ENCODE measurements at regions not wholly inside any gene's neighbourhood (a gene's known extent, or its start where the extent isn't known, plus 50 kb on each side); places are given as distances from the start of the nearest gene placed in this dataset.

DNA sequence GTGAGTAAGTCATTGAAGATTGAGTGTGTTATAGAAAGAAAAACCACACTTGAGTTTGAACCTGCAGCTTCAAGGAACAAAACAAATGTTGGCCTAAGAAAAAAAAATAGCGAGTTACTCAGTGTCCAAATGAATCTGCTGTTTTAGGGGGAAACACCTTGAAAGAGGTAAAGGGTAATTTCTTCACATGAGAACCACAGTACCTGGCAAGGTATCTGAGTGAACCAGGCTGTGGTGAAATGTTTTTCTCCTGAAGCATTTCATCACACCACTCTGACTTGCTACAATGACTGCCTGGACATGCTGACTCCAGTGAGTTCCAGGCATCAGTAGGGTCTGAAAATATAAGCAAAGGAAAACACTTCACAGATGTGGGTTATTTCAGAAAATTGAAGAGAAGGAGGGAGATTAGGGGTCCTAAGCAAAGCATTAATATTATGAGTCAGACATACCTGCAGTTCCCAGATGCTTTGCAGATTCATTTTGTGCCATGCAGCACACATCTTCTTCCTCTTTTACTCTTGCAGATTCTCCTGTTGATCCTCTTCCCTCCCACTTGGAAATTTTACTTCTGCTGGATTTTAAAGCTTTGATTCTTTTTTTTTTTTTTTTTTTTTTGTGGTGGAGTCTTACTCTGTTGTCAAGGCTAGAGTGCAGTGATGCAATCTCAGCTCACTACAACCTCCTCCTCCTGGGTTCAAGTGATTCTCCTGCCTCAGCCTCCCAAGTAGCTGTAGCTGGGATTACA lies 206.2 kb upstream of the SGK1 start:
- Histone ChIP-seq H3K9me3 (no peaks in the 10 kb centered on the region), H3K27ac (no peak overlapping the region), H3K27me3 (no peaks in the 10 kb centered on the region), H3K36me3 (peaks cover 6% of the 10 kb centered on the region), H3K4me3 (no peak overlapping the region), H3K4me1 (peaks cover 0 to 12% of the 10 kb centered on the region in 2 donors)
- TF ChIP-seq, protein P1, sequence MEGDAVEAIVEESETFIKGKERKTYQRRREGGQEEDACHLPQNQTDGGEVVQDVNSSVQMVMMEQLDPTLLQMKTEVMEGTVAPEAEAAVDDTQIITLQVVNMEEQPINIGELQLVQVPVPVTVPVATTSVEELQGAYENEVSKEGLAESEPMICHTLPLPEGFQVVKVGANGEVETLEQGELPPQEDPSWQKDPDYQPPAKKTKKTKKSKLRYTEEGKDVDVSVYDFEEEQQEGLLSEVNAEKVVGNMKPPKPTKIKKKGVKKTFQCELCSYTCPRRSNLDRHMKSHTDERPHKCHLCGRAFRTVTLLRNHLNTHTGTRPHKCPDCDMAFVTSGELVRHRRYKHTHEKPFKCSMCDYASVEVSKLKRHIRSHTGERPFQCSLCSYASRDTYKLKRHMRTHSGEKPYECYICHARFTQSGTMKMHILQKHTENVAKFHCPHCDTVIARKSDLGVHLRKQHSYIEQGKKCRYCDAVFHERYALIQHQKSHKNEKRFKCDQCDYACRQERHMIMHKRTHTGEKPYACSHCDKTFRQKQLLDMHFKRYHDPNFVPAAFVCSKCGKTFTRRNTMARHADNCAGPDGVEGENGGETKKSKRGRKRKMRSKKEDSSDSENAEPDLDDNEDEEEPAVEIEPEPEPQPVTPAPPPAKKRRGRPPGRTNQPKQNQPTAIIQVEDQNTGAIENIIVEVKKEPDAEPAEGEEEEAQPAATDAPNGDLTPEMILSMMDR (IDR thresholded peaks at IDR 0.05) = no peak
- DNase-seq (ENCODE audit: low spot score) = no peak

DNA sequence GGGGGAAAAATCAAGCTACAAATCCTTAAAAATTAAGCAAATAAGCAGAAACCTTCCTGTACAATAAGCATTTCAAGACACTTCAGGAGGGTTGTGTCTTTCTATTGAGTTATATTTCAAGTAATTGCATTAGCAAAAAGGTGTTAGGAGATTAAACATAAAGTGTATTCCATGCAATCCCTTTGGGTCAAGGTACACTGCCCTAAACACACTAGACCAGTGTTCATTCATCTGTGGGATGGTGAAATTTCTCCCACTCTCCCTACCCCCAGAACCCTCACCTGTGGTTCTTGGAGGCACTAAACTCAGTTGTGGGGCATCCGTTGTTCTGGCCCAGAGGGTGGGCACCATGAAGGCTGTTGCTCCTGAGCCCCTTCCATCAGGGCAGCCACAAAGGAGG lies 205.1 kb upstream of the SGK1 start:
- TF ChIP-seq, protein P1 (IDR thresholded peaks at IDR 0.05) = no peak

DNA sequence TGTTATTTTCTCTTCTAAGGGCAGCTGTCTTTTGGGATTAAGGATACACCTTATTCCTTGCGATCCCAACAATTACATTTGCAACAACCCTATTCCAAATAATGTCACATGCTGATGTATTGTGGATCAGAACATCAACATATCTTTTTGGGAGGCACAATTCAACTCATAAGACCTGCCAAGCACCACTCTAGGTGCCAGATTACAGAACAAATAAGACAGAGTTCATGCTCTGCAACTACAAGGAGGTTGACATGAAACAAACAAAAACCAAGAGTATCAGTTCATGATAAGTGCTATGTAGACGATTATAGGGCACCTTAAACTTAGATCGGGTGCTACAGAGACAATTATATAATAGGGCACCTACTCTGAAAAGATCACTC lies 203.2 kb upstream of the SGK1 start:
- H3K9me3 ChIP-seq = no peaks in the 10 kb centered on the region
- no peak overlapping the region for H3K27ac ChIP-seq
- no peaks in the 10 kb centered on the region for H3K27me3 ChIP-seq
- TF ChIP-seq, protein P1 (IDR thresholded peaks at IDR 0.05) = no peak
- no peak for DNase-seq (ENCODE audit: low spot score)
- H3K36me3 ChIP-seq = peaks cover 6% of the 10 kb centered on the region
- no peak overlapping the region for H3K4me3 ChIP-seq
- H3K4me1 ChIP-seq = peaks cover 0 to 29% of the 10 kb centered on the region in 2 donors

More for the DNA sequence above, 205.1 kb upstream of the SGK1 start:
- no peaks in the 10 kb centered on the region for H3K27me3 ChIP-seq
- H3K4me3 ChIP-seq = no peak overlapping the region
- peaks cover 6% of the 10 kb centered on the region for H3K36me3 ChIP-seq
- H3K9me3 ChIP-seq = no peaks in the 10 kb centered on the region
- no peak for DNase-seq (ENCODE audit: low spot score)
- H3K27ac ChIP-seq = no peak overlapping the region
- peaks cover 0 to 12% of the 10 kb centered on the region in 2 donors for H3K4me1 ChIP-seq

DNA sequence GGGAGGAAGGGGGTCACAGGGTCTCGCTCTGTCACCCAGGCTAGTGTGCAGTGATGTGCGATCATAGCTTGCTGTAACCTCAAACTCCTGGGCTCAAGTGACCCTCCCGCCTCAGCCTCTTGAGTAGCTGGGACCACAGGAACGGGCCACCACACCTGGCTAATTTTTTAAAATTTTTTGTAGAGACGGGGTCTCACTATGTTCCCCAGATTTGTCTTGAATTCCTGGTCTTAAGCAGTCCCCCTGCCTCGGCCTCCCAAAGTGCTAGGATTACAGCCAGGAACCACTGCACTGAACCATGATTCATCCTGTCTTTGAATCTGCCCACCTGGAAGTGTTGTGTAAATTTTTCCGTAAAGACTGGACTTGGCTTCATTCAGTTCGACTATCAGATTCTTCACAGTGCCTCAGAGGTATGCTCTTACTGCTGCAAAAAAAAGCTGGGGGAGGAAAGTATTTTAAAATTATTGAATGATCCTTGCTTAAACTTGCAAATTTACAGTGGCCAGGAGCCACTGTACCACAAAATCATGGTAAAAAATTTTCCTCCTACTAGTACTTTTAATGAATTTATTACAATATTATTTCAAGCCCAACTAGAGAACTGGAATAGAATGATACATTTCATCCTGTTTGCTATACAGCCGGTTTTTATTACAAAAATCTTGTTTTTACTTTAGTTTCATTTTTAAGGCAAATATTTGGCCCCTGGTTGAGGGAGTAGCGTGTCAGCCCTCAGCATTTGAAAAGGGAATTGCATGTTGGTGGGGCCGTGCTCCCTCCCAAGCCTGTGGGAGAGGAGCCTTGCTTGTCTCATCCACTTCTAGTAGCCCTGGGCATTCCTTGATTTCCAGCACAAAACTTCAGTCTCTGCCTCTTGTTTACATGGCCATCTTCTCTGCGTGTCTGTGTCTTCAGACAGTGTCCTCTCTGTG lies 202.5 kb upstream of the SGK1 start:
- Histone ChIP-seq H3K4me3 (no peak overlapping the region), H3K9me3 (no peaks in the 10 kb centered on the region), H3K36me3 (peaks cover 6% of the 10 kb centered on the region), H3K27ac (no peak overlapping the region), H3K4me1 (peaks cover 0 to 29% of the 10 kb centered on the region in 2 donors), H3K27me3 (no peaks in the 10 kb centered on the region)
- TF ChIP-seq, protein P1 (IDR thresholded peaks at IDR 0.05) = no peak
- no peak for DNase-seq (ENCODE audit: low spot score)

DNA sequence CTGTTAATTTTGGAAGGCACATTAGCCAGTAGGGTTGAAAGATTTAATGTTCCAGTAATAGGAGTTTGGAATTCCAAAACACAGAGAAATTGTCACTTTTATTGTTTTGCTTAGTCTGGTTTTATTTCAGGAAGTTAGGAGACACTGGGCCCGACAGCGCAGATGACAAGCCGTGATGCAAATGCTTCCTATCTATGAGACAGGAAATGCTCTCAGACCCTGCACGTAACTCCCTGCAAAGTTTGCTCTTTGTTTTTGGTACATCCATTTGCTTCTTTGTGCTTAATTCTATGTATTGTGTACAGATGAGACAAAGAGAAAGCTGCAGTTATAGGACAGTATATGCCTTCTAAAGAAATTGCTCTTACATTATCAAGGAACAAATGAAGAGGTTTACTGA lies 201.6 kb upstream of the SGK1 start:
- no peak for DNase-seq (ENCODE audit: low spot score)
- peaks cover 0 to 29% of the 10 kb centered on the region in 2 donors for H3K4me1 ChIP-seq
- TF ChIP-seq, protein P1 (IDR thresholded peaks at IDR 0.05) = no peak

More for the DNA sequence above, 201.6 kb upstream of the SGK1 start:
- Histone ChIP-seq H3K36me3 (peaks cover 6% of the 10 kb centered on the region), H3K9me3 (no peaks in the 10 kb centered on the region), H3K27ac (no peak overlapping the region), H3K4me3 (no peak overlapping the region), H3K27me3 (no peaks in the 10 kb centered on the region)
